LNCAP (cell line): ENCODE measurements at regions not wholly inside any gene's neighbourhood (a gene's known extent, or its start where the extent isn't known, plus 50 kb on each side); places are given as distances from the start of the nearest gene placed in this dataset.

Experiments
- TF ChIP-seq, protein P1 (sequence below): fragments of 450-650 bp; IDR thresholded peaks from 2 replicates; pipeline ENCODE4 v1.5.1; 2017; ENCODE audit warnings: mild to moderate bottlenecking

DNA sequence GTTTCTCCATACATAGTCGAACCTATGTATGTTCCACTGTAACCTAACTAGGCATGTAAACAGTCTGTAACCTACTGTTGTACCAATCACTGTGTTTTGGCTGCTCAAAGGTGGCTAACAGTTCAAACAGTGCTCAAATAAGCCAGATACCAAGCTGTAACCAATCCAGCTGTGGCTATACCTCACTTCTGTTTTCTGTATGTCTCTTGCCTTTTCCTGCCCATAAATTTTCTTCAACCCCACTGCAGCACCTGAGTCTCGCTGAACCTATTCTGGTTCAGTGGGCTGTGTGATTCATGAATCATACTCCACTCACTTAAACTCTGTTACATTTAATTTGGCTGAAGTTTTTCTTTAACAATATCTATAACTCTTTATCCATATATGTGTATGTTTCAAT is 340.7 kb downstream of the LPIN1 start:
- TF ChIP-seq, protein P1, sequence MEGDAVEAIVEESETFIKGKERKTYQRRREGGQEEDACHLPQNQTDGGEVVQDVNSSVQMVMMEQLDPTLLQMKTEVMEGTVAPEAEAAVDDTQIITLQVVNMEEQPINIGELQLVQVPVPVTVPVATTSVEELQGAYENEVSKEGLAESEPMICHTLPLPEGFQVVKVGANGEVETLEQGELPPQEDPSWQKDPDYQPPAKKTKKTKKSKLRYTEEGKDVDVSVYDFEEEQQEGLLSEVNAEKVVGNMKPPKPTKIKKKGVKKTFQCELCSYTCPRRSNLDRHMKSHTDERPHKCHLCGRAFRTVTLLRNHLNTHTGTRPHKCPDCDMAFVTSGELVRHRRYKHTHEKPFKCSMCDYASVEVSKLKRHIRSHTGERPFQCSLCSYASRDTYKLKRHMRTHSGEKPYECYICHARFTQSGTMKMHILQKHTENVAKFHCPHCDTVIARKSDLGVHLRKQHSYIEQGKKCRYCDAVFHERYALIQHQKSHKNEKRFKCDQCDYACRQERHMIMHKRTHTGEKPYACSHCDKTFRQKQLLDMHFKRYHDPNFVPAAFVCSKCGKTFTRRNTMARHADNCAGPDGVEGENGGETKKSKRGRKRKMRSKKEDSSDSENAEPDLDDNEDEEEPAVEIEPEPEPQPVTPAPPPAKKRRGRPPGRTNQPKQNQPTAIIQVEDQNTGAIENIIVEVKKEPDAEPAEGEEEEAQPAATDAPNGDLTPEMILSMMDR: no peak

DNA sequence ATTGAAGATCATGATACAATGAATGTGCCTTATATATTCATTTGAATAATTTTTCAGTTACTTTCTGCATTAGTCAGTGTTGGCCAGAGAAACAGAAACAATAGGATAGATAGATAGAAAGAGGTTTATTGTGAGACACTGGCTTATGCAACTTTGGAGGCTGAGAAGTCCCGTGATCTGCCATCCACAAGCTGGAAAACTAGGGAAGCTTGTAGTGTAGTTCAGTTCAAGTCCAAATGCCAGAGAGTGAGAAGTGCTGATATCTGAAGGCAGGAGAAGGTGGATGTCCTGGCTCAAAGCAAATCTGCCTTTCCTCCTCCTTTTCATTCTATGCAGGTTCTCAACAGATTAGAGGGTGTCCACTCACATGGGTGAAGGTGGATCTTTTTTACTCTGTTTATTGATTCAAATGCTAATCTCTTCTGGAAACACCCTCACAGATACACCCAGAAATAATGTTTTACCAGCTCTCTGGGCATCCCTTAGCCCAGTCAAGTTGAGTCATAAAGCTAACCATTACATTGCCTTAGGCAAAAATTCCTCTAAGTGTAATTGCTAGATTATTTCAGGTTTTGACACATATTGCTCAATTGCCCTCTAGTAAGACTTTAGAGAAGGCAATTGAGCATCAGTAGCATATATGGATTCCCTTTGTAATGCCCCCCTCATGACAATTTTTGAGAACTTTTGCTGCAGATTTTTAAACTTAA is 341.4 kb downstream of the LPIN1 start:
- TF ChIP-seq, protein P1: no peak

DNA sequence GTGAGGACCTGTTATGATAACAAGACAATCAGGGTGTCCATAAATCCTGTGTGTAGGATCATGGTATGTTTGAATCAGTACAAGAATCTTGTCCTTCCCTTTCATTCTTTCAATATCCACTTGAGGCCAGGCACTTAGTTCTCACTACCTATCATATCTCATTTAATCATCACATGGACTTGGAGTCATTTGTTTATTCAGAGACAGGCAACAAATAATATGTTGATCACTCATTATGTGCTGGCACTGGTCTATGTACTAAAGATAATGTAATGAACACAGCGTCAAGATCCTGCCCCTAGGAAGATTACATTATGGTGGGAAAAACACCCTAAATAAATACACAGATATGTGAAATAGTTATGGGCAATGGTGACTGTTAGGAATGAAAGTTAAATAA is 342.6 kb downstream of the LPIN1 start:
- TF ChIP-seq, protein P1: no peak

DNA sequence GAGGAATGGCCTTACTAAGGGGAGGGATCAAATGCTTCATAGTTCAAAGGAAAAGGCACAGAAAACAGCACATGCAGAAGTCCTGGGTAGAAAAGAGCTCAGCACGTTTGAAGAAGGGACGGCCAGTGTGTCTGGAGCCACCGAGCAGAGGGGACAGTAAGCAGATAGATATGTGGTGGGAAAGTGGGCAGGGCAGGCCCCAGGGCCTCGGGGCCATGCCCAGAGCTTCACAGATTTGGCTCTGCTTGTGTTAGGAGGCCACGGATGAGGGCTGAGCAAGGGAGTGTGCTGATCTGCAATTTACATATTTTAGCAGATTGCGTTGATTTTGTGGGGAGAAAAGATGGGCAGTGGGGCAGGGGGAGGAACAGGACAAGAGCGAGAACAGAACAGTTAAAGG is 343.1 kb downstream of the LPIN1 start:
- TF ChIP-seq, protein P1: no peak

DNA sequence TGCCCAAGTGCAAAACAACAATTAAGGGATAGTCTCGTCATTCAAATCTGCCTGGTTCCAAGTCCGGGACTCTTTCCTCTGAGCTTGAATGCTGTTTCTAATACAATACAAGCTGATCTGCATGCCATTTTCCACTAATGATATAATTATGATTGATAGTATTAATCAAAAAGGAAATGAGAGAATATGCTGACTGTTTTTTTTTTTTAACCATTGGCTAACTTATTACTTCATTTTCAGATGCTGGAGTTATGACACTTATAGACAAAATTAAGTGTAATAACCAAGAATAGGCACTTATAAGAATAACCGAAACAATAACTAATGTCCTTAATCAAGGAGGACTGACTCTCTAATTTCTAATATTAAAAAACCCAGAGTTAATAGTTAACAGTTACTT is 343.6 kb downstream of the LPIN1 start:
- TF ChIP-seq, protein P1: no peak

DNA sequence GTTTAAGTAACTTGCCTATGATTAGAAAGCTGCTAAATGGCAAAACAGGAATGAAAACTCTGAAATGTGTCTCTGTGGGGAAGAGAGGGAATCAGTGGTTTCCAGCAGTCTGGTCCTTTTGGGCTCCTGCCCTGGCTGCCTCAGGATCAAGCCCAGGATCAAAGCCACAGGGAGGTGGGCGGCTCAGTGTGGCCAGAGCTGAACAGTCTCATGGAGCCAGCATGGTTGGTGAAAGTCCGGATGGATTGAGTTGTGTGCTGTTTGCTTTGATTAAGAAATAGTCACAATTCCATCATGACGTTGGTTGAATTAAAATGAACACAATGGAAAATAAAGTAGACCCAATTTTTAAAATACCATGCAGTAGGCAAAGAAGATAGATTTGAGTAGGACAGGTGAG is 344.2 kb downstream of the LPIN1 start:
- TF ChIP-seq, protein P1: no peak

DNA sequence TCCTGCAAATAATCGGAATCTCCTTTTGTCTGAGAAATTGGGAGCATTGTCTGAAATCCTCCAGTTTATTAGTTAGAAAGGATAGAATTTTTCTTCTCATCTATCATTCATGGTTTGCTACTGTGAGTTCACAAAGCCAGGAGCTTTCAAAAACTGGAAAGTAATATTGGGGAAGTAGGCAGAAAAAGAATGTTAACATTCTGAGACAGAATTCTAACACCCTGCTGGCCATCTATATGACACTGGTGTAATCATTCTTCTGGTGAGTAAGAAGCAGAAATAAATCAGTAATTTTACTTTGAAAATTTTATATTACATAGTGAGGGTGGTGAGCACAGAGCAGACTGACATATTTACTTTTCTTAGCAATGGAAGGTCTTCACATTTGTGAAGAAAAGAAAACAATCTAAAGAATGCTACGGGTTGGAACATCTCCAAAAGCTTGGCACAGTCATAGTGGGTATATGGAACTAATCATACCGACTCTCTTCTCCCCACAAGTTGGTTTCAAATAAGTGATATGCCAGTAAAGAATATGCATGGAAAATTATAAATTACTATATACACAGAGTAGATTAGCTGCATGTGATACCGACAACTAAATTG is 344.9 kb downstream of the LPIN1 start:
- TF ChIP-seq, protein P1: no peak
